NCI-H226 (cell line): ENCODE measurements at regions not wholly inside any gene's neighbourhood (a gene's known extent, or its start where the extent isn't known, plus 50 kb on each side); places are given as distances from the start of the nearest gene placed in this dataset.
A peak's percentile ranks its signal among the peaks of the same experiment; 100 is the strongest.

Experiments used
- DNase-seq: peaks from one replicate; pipeline ENCODE4 v3.0.0-alpha.2; 2015

- peak; percentile 88 for DNase-seq
Measured at GRCh38 chr12:89893972-89894706, 185.5 kb upstream of the ATP2B1 start.

GRCh38 chr12:89892436-89892835, 183.8 kb upstream of the ATP2B1 start:
- DNase-seq = no peak

GRCh38 chr12:89891933-89892332, 183.3 kb upstream of the ATP2B1 start:
- no peak for DNase-seq

- no peak for DNase-seq
Measured at GRCh38 chr12:89890161-89890560, 181.5 kb upstream of the ATP2B1 start.

GRCh38 chr12:89889062-89889461, 180.4 kb upstream of the ATP2B1 start:
- peak; percentile 18 for DNase-seq

- DNase-seq = no peak
Measured at GRCh38 chr12:89884952-89885351, 176.3 kb upstream of the ATP2B1 start.

- no peak for DNase-seq
Measured at GRCh38 chr12:89884416-89884898, 175.8 kb upstream of the ATP2B1 start.

GRCh38 chr12:89883630-89884389, 175.2 kb upstream of the ATP2B1 start:
- no peak for DNase-seq

GRCh38 chr12:89882792-89883191, 174.2 kb upstream of the ATP2B1 start:
- DNase-seq = no peak

GRCh38 chr12:89882050-89882449, 173.4 kb upstream of the ATP2B1 start:
- DNase-seq = peak; percentile 65

- no peak for DNase-seq
Measured at GRCh38 chr12:89880690-89881350, 172.2 kb upstream of the ATP2B1 start.

- no peak for DNase-seq
Measured at GRCh38 chr12:89879766-89880165, 171.1 kb upstream of the ATP2B1 start.

GRCh38 chr12:89878950-89879349, 170.3 kb upstream of the ATP2B1 start:
- DNase-seq = no peak

- no peak for DNase-seq
Measured at GRCh38 chr12:89878327-89878726, 169.7 kb upstream of the ATP2B1 start.

GRCh38 chr12:89877671-89878070, 169.0 kb upstream of the ATP2B1 start:
- no peak for DNase-seq

- DNase-seq = no peak
Measured at GRCh38 chr12:89877136-89877535, 168.5 kb upstream of the ATP2B1 start.

GRCh38 chr12:89875809-89876208, 167.2 kb upstream of the ATP2B1 start:
- no peak for DNase-seq

- DNase-seq = no peak
Measured at GRCh38 chr12:89875225-89875624, 166.6 kb upstream of the ATP2B1 start.

GRCh38 chr12:89874146-89874545, 165.5 kb upstream of the ATP2B1 start:
- DNase-seq = no peak

GRCh38 chr12:89873745-89874144, 165.1 kb upstream of the ATP2B1 start:
- DNase-seq = no peak

GRCh38 chr12:89872922-89873630, 164.4 kb upstream of the ATP2B1 start:
- no peak for DNase-seq

GRCh38 chr12:89870413-89871184, 162.0 kb upstream of the ATP2B1 start:
- DNase-seq = no peak
